ACC112 (cell line): ENCODE measurements at regions not wholly inside any gene's neighbourhood (a gene's known extent, or its start where the extent isn't known, plus 50 kb on each side); places are given as distances from the start of the nearest gene placed in this dataset.

Source experiments
- H2AFZ ChIP-seq: fragments of 200-600 bp; sonication (generic); one replicate; pipeline ENCODE4 v1.6.0; 2017; ENCODE audit warnings: antibody characterized with exemption, low read length; ENCODE audit not compliant: unreplicated experiment
- H3K27ac ChIP-seq: fragments of 200-600 bp; sonication (generic); 2 replicates; pipeline ENCODE4 v1.5.1; 2014; ENCODE audit warnings: low read depth, mild to moderate bottlenecking, antibody characterized with exemption, low read length, moderate library complexity
- H3K27me3 ChIP-seq: fragments of 200-600 bp; sonication (generic); 2 replicates; pipeline ENCODE4 v1.6.1; 2014; ENCODE audit warnings: mild to moderate bottlenecking, antibody characterized with exemption, low read length, moderate library complexity, mixed read lengths; ENCODE audit not compliant: insufficient read depth
- H3K36me3 ChIP-seq: fragments of 200-600 bp; sonication (generic); 2 replicates; pipeline ENCODE4 v1.6.1; 2016; ENCODE audit warnings: mild to moderate bottlenecking, antibody characterized with exemption, low read length, moderate library complexity, mixed read lengths; ENCODE audit not compliant: insufficient read depth
- H3K4me1 ChIP-seq: fragments of 200-600 bp; sonication (generic); one replicate; pipeline ENCODE4 v1.6.1; 2016; ENCODE audit warnings: low read length, mixed read lengths; ENCODE audit not compliant: insufficient read depth, unreplicated experiment, control insufficient read depth
- H3K4me3 ChIP-seq: fragments of 200-600 bp; sonication (generic); 2 replicates; pipeline ENCODE4 v1.5.1; 2014; ENCODE audit warnings: mild to moderate bottlenecking, low read depth, low read length
- H3K79me2 ChIP-seq: fragments of 200-600 bp; sonication (generic); one replicate; pipeline ENCODE4 v1.6.0; 2016; ENCODE audit warnings: low read length; ENCODE audit not compliant: control insufficient read depth, unreplicated experiment, insufficient read depth

DNA sequence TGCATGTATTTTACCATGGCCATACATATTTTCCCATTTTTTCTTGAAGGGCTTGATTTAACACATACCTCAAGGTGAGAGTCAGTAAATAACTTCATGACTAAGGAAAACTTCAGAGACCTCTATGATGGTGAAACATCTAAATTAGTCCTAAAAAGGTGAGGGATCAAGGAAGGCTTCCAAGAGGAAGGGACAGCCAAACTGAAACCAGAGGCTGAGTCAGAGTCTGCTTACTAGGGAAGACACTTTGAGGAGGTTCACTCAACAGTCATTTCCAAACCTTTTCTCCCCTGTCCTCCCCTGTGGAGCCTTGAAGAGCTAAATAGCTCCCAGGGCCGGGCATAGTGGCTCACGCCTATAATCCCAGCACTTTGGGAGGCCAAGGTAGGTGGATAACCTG, 206.6 kb downstream of the SHQ1 start:
- no peaks in the 10 kb centered on the region for H3K4me1 ChIP-seq
- H2AFZ ChIP-seq, result no peak overlapping the region

GRCh38 chr3:72641072-72641471, 207.2 kb downstream of the SHQ1 start:
- H3K36me3 ChIP-seq, result no peaks in the 10 kb centered on the region
- no peaks in the 10 kb centered on the region for H3K79me2 ChIP-seq
- no peak overlapping the region for H2AFZ ChIP-seq
- peaks cover 50% of the 10 kb centered on the region for H3K27me3 ChIP-seq
- no peaks in the 10 kb centered on the region for H3K4me1 ChIP-seq
- H3K4me3 ChIP-seq, result no peak overlapping the region
- no peak overlapping the region for H3K27ac ChIP-seq

More for the DNA sequence above, 206.6 kb downstream of the SHQ1 start:
- Histone ChIP-seq H3K36me3 (no peaks in the 10 kb centered on the region), H3K27ac (no peak overlapping the region), H3K27me3 (peaks cover 47% of the 10 kb centered on the region), H3K79me2 (no peaks in the 10 kb centered on the region), H3K4me3 (no peak overlapping the region)

GRCh38 chr3:72636969-72637597, 211.2 kb downstream of the SHQ1 start:
- peaks cover 58% of the 10 kb centered on the region for H3K27me3 ChIP-seq
- H2AFZ ChIP-seq, result no peak overlapping the region
- no peaks in the 10 kb centered on the region for H3K36me3 ChIP-seq
- H3K4me1 ChIP-seq, result no peaks in the 10 kb centered on the region
- H3K79me2 ChIP-seq, result no peaks in the 10 kb centered on the region
- no peak overlapping the region for H3K27ac ChIP-seq
- no peak overlapping the region for H3K4me3 ChIP-seq

GRCh38 chr3:72635551-72635950, 212.7 kb downstream of the SHQ1 start:
- H3K4me3 ChIP-seq, result no peak overlapping the region

DNA sequence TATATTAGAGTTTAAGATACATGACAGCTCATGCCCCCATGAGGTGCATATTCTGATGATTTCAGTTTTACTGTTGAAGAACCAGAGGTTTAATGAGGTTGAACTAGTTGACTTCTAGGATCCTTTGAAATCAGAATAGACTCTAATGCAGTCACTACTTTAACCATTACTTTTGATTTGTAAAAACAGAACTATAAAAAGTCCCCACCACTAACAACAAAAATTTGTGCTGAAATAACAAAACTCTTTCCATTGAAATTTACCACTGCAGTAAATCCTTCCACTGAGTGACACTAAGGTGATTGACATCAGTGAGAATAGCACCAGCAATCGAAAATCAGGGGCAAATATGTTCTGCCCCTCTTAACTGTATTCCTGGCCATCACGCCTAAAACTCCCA, 214.1 kb downstream of the SHQ1 start:
- peaks cover 43% of the 10 kb centered on the region for H3K27me3 ChIP-seq
- no peaks in the 10 kb centered on the region for H3K4me1 ChIP-seq
- H2AFZ ChIP-seq, result no peak overlapping the region
- H3K4me3 ChIP-seq, result no peak overlapping the region
- H3K36me3 ChIP-seq, result no peaks in the 10 kb centered on the region
- H3K27ac ChIP-seq, result no peak overlapping the region
- no peaks in the 10 kb centered on the region for H3K79me2 ChIP-seq

More at GRCh38 chr3:72635551-72635950, 212.7 kb downstream of the SHQ1 start:
- Histone ChIP-seq H2AFZ (no peak overlapping the region), H3K4me1 (no peaks in the 10 kb centered on the region), H3K36me3 (no peaks in the 10 kb centered on the region), H3K27me3 (peaks cover 48% of the 10 kb centered on the region), H3K79me2 (no peaks in the 10 kb centered on the region), H3K27ac (no peak overlapping the region)

DNA sequence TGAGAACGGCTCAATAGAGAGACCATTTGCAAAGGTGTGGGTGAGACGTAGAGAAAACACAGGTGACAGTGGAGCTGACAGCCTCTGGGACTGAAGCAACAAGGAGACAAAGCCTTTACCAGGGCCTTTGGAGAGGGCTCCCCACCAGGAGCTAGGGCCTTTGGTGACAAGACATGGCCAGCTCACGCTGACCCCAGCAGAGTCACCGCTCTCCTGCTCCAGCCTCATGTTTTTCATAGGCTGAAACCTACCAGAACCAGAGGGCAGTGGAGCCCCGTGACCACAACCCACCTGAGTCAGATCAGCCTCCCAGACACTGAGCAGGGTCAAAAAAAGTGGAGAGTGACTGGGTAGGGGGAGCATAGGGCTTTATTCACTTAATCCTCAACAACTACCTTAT, 214.7 kb downstream of the SHQ1 start:
- no peak overlapping the region for H3K27ac ChIP-seq
- no peaks in the 10 kb centered on the region for H3K79me2 ChIP-seq
- H2AFZ ChIP-seq, result no peak overlapping the region
- H3K36me3 ChIP-seq, result no peaks in the 10 kb centered on the region
- no peaks in the 10 kb centered on the region for H3K4me1 ChIP-seq
- peaks cover 43% of the 10 kb centered on the region for H3K27me3 ChIP-seq
- H3K4me3 ChIP-seq, result no peak overlapping the region

DNA sequence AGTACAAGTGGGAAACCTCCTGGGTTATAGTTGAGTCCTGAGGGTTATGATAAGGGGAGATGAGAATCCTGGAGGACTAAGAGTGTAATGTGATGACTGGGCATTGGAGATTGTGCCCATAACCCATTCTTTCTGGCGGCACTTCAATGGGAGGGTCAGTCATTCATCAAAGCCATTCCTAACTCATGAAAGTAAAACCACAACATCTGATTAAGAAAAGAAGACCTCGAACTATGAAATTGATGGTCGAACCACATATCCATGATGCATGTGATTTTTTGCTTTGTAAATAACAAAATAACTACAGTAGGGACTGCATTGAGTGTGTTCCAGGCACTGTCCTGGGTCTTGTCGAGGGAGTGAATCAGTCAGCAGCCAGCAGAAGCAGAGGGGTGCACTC, 215.1 kb downstream of the SHQ1 start:
- H3K79me2 ChIP-seq, result no peaks in the 10 kb centered on the region

GRCh38 chr3:72632129-72632528, 216.1 kb downstream of the SHQ1 start:
- Histone ChIP-seq H2AFZ (no peak overlapping the region), H3K36me3 (no peaks in the 10 kb centered on the region), H3K27ac (no peak overlapping the region), H3K4me1 (no peaks in the 10 kb centered on the region), H3K4me3 (no peak overlapping the region), H3K27me3 (peaks cover 34% of the 10 kb centered on the region), H3K79me2 (no peaks in the 10 kb centered on the region)

More for the DNA sequence above, 215.1 kb downstream of the SHQ1 start:
- peaks cover 41% of the 10 kb centered on the region for H3K27me3 ChIP-seq
- no peak overlapping the region for H2AFZ ChIP-seq
- no peaks in the 10 kb centered on the region for H3K36me3 ChIP-seq
- no peaks in the 10 kb centered on the region for H3K4me1 ChIP-seq
- no peak overlapping the region for H3K4me3 ChIP-seq
- H3K27ac ChIP-seq, result no peak overlapping the region

GRCh38 chr3:72630969-72631344, 217.3 kb downstream of the SHQ1 start:
- Histone ChIP-seq H3K79me2 (no peaks in the 10 kb centered on the region), H3K4me1 (no peaks in the 10 kb centered on the region), H3K27me3 (peaks cover 26% of the 10 kb centered on the region), H2AFZ (no peak overlapping the region), H3K4me3 (no peak overlapping the region), H3K36me3 (no peaks in the 10 kb centered on the region), H3K27ac (no peak overlapping the region)

DNA sequence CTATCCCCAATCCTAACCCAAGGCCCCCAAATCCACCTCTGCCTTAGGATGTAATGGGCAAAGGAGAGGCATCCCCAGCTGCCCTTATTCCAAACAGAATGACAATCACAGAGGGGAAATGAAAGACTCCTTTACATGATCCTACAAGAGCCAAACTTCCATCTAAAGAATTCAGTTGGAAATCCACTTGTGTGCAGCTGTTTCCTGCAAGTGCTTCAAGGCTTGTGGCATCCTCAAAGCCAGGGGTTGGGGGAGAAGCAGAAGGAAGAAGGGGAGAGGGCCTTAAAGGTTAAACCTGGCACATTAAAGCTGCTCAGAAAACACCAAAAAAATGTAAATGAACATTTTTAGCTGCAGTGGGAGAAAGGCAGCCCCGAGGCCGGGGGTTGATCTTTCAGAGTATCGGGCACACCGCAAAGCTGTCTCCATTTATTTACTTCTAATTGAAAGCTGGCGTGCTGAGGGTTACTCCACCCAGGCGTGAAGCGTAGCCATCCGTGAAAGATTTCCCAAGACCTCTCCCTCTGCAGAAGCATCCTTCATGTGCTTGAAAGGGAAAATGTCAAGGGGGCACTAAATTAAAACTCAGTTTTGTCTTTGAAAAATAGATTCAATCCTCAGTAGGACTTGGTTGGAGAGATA, 217.8 kb downstream of the SHQ1 start:
- no peaks in the 10 kb centered on the region for H3K4me1 ChIP-seq
- H3K36me3 ChIP-seq, result no peaks in the 10 kb centered on the region
- no peak overlapping the region for H3K4me3 ChIP-seq
- peaks cover 24% of the 10 kb centered on the region for H3K27me3 ChIP-seq
- H3K27ac ChIP-seq, result no peak overlapping the region
- no peaks in the 10 kb centered on the region for H3K79me2 ChIP-seq
- H2AFZ ChIP-seq, result no peak overlapping the region

DNA sequence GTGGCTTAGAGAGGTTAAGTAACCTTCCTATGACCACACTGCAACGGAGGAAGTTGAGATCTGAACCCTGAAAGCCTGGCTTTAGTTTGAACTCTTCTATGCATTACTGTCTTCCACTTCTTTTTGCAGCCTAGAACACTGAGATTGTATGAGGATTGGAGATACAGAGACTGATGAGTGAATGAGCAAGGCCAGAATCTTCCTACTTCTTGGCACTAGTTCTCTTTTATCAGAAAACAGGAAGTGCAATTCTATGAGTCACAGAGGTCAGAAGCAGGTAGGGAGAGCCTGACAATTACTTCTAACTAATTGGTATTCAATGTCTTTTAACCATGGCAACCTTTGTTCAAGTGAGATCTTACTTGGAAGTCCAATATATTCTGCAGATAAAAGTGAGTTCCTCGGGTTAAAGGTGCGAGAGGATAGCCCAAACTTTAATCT, 219.0 kb downstream of the SHQ1 start:
- Histone ChIP-seq H2AFZ (no peak overlapping the region), H3K4me3 (no peak overlapping the region), H3K27ac (no peak overlapping the region), H3K27me3 (peaks cover 11% of the 10 kb centered on the region), H3K79me2 (no peaks in the 10 kb centered on the region), H3K36me3 (no peaks in the 10 kb centered on the region), H3K4me1 (peaks cover 3% of the 10 kb centered on the region)
